Hindlimb muscle (tissue), 1 donor: ENCODE measurements at regions not wholly inside any gene's neighbourhood (a gene's known extent, or its start where the extent isn't known, plus 50 kb on each side); places are given as distances from the start of the nearest gene placed in this dataset.

ENCODE experiments used
- DNase-seq: peaks from one replicate; pipeline ENCODE4 v3.0.0-alpha.2; 2013

DNA sequence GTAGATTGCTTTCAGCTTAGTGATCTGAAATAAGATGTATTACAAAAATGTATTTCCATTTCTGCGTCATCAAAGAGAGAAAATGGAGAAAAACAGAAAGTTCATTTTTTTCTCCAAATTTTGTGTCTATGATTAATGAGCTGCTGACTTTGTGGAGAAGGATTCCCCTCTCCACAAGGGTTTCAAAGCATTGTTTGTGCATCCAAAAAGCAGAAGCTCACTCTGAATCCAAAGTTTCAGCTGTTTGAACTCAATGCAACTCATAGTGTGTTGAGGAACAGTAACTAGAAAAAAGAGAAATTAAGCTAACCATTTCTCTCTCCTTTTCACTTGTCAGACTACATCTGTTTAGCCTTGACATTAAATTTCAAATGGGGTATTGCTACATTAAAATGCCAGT, 62.9 kb upstream of the SLC7A11 start:
- DNase-seq: no peak

DNA sequence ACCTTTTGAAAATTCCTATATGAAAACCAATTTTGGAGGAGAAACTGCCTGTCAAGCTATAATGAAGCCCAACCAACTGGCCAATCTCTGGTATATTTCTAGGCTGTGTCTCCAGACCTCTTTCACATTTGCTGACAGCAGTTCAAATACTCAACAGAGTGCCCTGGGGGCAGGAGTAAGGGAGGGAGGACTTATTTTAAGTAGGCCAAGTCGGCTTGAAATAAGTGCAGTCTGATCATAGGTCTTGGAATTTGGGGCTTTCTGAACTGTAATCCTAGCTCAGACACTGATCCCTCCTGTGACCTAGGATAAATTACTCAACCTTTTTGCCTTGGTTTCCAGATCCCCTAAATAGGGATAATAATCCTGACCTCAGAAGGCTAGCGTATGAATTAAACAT, 59.4 kb upstream of the SLC7A11 start:
- no peak for DNase-seq

- no peak for DNase-seq
Measured at GRCh38 chr4:138300616-138301015, 58.5 kb upstream of the SLC7A11 start.

DNA sequence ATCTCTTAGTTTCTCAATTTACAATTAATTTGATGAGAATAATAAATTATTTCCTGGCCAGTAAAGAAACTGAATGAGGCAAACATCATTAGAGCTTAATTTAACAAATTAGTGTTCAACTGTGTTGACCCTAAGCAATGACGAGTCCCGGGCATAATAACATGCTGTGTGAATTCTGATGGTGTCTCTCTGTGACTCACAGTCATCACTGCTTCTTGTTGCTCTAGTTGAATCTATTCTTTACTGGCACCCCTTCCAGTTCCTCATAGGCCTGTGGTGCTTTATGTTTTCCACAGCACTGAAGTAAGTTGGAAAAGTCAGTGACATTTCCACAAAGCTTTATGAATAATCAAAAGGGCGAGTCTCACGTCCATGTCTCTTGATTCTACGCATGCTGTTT, 57.7 kb upstream of the SLC7A11 start:
- no peak for DNase-seq

DNA sequence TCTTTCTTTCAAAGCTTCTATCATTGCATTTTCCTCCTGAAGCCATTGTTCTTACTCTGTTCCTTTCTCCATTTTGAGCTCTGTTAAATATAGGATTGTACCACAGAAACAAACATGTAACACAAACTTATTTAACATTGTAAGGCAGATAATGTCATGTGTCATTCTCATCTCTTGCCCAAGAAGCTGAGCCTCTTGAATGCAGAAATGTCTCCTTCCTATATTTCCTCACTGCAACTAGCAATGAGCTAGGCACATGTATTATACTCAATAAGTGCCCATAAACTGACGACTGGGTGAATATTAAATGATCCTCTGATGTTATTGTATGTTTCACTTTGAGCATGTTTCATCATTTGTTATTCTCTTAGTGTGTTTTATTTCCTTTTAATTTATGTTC, 56.7 kb upstream of the SLC7A11 start:
- no peak for DNase-seq

GRCh38 chr4:138298431-138298830, 56.3 kb upstream of the SLC7A11 start:
- DNase-seq: no peak

DNA sequence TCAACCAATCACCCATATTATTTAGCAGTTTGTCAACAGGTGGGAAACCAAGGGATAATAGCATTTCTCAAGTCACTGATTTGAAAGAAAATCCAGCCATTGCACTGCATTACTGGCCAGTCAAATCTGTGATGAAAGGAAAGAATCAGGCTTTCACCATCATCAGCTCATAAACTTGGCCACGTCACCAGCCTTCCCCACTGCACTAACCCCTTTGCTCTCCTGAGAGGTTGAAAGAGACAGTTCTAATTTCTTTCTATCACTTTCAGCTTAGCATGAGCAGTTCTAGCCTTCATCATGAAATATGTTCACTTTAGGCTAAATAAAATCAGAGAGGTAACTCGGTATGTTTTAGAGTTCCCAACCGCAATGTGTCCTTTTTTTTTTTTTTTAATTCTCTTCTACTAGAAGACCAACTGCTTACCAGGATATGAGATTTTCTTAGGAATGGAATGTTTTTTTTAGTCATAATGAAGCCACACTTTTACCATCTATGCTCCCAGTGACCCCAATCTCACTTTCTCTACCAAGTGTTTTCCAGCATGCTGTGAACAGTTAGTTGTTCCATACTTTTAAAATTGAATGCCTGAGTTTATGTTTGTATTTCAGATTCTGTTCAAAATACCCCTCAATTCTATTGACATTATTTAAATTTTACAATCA, 55.7 kb upstream of the SLC7A11 start:
- DNase-seq: no peak

DNA sequence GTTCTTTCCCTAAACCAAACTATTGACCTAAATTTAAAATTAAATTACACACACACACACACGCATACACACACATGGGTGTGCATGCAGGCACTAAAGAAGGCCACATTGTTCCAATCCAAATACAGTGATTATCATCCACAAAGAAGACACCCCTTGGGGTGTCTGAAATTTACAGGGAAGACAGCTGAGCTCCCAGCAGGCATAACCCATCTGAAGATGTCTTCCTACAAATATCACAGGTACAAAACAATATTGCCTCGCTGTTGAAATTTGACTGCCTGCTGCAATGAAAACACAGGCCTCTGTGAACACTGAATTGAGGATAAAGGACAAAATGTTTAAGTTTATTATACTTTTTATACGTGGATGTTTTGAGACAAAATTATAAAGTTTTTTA, 50.2 kb upstream of the SLC7A11 start:
- no peak for DNase-seq
